SJCRH30 (cell line): ENCODE measurements at regions not wholly inside any gene's neighbourhood (a gene's known extent, or its start where the extent isn't known, plus 50 kb on each side); places are given as distances from the start of the nearest gene placed in this dataset.

ENCODE experiments used
- DNase-seq, 2 experiments: peaks; one replicate each; pipeline ENCODE4 v3.0.0-alpha.2; 2015 to 2020
- H3K27ac ChIP-seq: fragments of 250-450 bp; sonication (Bioruptor Pico); 2 replicates; pipeline ENCODE4 v1.5.1; 2020; ENCODE audit warnings: mild to moderate bottlenecking, moderate library complexity
- H3K27me3 ChIP-seq: fragments of 250-450 bp; sonication (Bioruptor Pico); 2 replicates; pipeline ENCODE4 v1.5.1; 2020; ENCODE audit warnings: mild to moderate bottlenecking, moderate library complexity
- H3K36me3 ChIP-seq: fragments of 250-450 bp; sonication (Bioruptor Pico); 2 replicates; pipeline ENCODE4 v1.5.1; 2020; ENCODE audit warnings: mild to moderate bottlenecking, moderate library complexity
- H3K4me1 ChIP-seq: fragments of 250-450 bp; sonication (Bioruptor Pico); 2 replicates; pipeline ENCODE4 v1.5.1; 2020; ENCODE audit warnings: mild to moderate bottlenecking, moderate library complexity
- H3K4me3 ChIP-seq: fragments of 250-450 bp; sonication (Bioruptor Pico); 2 replicates; pipeline ENCODE4 v1.5.1; 2020; ENCODE audit warnings: mild to moderate bottlenecking, moderate library complexity
- H3K9me3 ChIP-seq: fragments of 250-450 bp; sonication (Bioruptor Pico); replicated peaks from 2 replicates; pipeline ENCODE4 v1.5.1; 2020; ENCODE audit warnings: mild to moderate bottlenecking, moderate library complexity

- DNase-seq = no peak
- Histone ChIP-seq H3K4me1 (no peaks in the 10 kb centered on the region), H3K4me3 (no peak overlapping the region), H3K27ac (no peak overlapping the region), H3K27me3 (no peaks in the 10 kb centered on the region), H3K36me3 (no peaks in the 10 kb centered on the region), H3K9me3 (no peaks in the 10 kb centered on the region)
Measured at GRCh38 chr12:115260762-115261675, 577.0 kb upstream of the TBX3 start.

- H3K9me3 ChIP-seq = no peaks in the 10 kb centered on the region
- no peak overlapping the region for H3K27ac ChIP-seq
- DNase-seq = no peak
- no peaks in the 10 kb centered on the region for H3K36me3 ChIP-seq
- H3K27me3 ChIP-seq = no peaks in the 10 kb centered on the region
- H3K4me1 ChIP-seq = no peaks in the 10 kb centered on the region
- no peak overlapping the region for H3K4me3 ChIP-seq
Measured at GRCh38 chr12:115259968-115260747, 576.2 kb upstream of the TBX3 start.

DNA sequence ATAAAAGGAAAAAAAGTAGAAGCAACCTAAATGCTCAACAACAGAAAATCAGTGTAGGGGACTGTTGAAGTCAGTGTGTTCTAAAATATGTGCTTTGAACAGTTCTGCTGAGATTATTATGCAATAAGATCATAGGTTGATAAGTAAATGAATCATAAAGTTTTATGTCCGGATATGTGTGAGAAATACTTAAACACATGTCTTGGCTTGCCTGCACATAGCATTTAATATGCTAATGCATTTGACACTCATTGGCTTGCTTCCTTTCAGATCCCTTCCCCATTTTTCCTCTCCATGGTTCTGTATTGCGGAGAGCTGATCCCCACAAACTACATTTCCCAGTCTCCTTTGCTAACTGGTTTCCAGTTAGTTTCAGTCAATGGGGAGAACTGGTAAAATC, 573.8 kb upstream of the TBX3 start:
- no peak overlapping the region for H3K27ac ChIP-seq
- no peaks in the 10 kb centered on the region for H3K9me3 ChIP-seq
- no peaks in the 10 kb centered on the region for H3K27me3 ChIP-seq
- DNase-seq = no peak
- H3K4me3 ChIP-seq = no peak overlapping the region
- no peaks in the 10 kb centered on the region for H3K36me3 ChIP-seq
- H3K4me1 ChIP-seq = no peaks in the 10 kb centered on the region

- Histone ChIP-seq H3K9me3 (no peaks in the 10 kb centered on the region), H3K27ac (no peak overlapping the region), H3K4me3 (no peak overlapping the region), H3K4me1 (no peaks in the 10 kb centered on the region), H3K27me3 (no peaks in the 10 kb centered on the region), H3K36me3 (no peaks in the 10 kb centered on the region)
- DNase-seq = no peak
Measured at GRCh38 chr12:115255962-115256361, 572.0 kb upstream of the TBX3 start.

DNA sequence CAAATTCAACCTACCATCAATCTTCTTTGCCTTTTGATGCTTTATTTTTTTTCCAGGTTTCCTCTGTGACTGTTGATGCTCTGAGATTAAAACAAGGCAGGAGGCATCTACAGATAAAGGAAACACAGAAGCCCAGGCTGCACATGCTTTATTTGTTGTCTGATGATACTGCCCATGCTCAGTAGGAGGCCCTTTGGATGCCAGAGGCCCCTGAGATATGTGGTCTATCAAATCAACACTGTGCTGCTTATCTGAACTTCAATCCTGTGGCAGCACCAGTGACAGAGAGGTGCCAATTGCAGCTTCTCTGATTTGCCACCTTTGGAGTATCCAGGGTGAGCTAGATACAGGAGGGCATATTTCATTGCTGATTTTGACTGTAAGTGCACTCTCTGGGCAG, 571.3 kb upstream of the TBX3 start:
- Histone ChIP-seq H3K9me3 (no peaks in the 10 kb centered on the region), H3K27ac (no peak overlapping the region), H3K27me3 (no peaks in the 10 kb centered on the region), H3K36me3 (no peaks in the 10 kb centered on the region), H3K4me3 (no peak overlapping the region), H3K4me1 (no peaks in the 10 kb centered on the region)
- no peak for DNase-seq

- Histone ChIP-seq H3K27me3 (no peaks in the 10 kb centered on the region), H3K27ac (no peak overlapping the region), H3K9me3 (no peaks in the 10 kb centered on the region), H3K4me1 (no peaks in the 10 kb centered on the region), H3K36me3 (no peaks in the 10 kb centered on the region), H3K4me3 (no peak overlapping the region)
- no peak for DNase-seq
Measured at GRCh38 chr12:115253049-115253448, 569.1 kb upstream of the TBX3 start.

DNA sequence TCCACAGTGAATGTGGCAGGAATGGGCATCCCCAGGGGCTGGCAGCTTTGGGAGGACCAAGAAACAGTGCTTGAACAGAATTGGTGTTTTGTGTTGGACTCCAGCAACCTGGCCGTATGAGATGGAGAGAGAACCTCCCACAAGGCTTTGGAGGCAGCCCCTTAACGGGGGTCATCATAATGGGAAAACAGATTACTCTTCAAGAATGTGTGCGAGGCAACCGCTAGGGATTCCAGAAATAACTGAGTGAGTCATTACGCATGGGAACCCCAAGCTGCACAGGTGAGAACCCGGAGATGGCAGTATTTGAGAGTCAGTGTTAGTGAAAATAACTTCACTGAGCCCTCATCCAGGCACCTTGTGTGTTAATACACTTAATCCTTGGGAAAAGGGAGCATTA, 567.8 kb upstream of the TBX3 start:
- Histone ChIP-seq H3K27ac (no peak overlapping the region), H3K4me3 (no peak overlapping the region), H3K27me3 (no peaks in the 10 kb centered on the region), H3K9me3 (no peaks in the 10 kb centered on the region), H3K4me1 (no peaks in the 10 kb centered on the region), H3K36me3 (no peaks in the 10 kb centered on the region)
- DNase-seq = peak in 1 of 2 experiments; percentile 2

- H3K36me3 ChIP-seq = no peaks in the 10 kb centered on the region
Measured at GRCh38 chr12:115249671-115250278, 565.8 kb upstream of the TBX3 start.

DNA sequence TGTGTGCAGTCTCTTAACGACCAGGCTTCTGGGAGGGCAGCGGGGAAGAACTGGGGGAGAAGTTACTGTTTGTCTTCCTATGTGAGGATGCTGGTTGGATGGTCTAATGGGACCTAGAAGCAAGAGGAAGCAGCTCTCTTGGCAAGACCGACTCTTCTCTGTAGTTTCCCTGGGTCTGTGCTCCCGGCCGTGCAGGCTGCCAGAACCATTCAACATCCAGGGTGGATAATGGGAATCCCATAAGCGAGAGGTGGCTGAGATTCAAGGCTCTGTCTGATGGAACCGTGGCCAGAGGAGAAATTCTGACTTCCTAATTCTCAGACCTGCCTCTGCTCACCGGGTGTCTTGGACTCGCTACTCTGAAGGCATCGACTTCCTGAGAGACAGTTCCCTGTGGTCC, 561.0 kb upstream of the TBX3 start:
- H3K4me3 ChIP-seq = no peak overlapping the region
- H3K27me3 ChIP-seq = no peaks in the 10 kb centered on the region
- H3K36me3 ChIP-seq = no peaks in the 10 kb centered on the region
- H3K27ac ChIP-seq = no peak overlapping the region
- H3K4me1 ChIP-seq = no peaks in the 10 kb centered on the region
- no peak for DNase-seq
- H3K9me3 ChIP-seq = no peaks in the 10 kb centered on the region

More at GRCh38 chr12:115249671-115250278, 565.8 kb upstream of the TBX3 start:
- no peaks in the 10 kb centered on the region for H3K27me3 ChIP-seq
- no peaks in the 10 kb centered on the region for H3K9me3 ChIP-seq
- no peak overlapping the region for H3K27ac ChIP-seq
- no peak overlapping the region for H3K4me3 ChIP-seq
- DNase-seq = no peak
- no peaks in the 10 kb centered on the region for H3K4me1 ChIP-seq

DNA sequence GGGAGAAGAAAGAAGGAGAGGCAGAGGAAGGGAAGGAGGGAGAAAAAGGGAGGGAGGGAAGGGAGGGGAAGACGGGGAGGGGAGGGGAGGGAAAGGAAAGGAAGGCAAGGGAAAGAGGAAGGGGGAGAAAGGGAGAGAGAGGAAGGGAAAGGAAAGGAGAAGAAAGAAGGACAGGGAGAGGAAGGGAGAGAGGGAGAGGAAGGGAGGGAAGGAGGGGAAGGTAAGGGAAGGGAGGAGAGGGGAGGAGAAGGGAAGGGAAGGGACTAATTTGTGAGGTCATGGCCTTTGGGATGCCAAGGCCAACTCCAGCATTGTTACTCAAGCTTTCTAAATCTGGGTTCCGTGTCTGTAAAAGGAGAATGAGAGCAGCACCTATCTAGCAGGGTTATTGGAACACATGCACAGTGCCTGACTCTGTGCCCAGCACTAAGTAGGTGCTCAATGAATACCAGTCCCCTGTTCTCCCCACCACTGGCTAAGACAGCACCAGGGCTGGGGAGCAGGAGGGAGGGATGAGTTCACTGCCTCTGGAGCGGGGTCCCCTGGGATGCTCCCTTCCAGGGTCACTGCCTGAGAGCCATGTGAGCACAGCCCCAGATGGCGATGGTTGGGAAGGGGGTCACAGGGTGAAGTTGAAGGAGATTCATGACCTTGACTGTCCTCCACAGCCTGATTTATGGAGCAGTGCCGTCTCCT, 560.1 kb upstream of the TBX3 start:
- H3K27ac ChIP-seq = no peak overlapping the region
- no peaks in the 10 kb centered on the region for H3K9me3 ChIP-seq
- no peaks in the 10 kb centered on the region for H3K4me1 ChIP-seq
- no peak overlapping the region for H3K4me3 ChIP-seq
- H3K27me3 ChIP-seq = no peaks in the 10 kb centered on the region
- DNase-seq = no peak
- no peaks in the 10 kb centered on the region for H3K36me3 ChIP-seq

- H3K27ac ChIP-seq = no peak overlapping the region
- H3K4me1 ChIP-seq = no peaks in the 10 kb centered on the region
- no peak overlapping the region for H3K4me3 ChIP-seq
- no peaks in the 10 kb centered on the region for H3K36me3 ChIP-seq
- H3K9me3 ChIP-seq = no peaks in the 10 kb centered on the region
- no peaks in the 10 kb centered on the region for H3K27me3 ChIP-seq
- DNase-seq = no peak
Measured at GRCh38 chr12:115240251-115240650, 556.3 kb upstream of the TBX3 start.

GRCh38 chr12:115235880-115236279, 551.9 kb upstream of the TBX3 start:
- no peaks in the 10 kb centered on the region for H3K9me3 ChIP-seq
- H3K27me3 ChIP-seq = no peaks in the 10 kb centered on the region
- H3K4me1 ChIP-seq = no peaks in the 10 kb centered on the region
- no peaks in the 10 kb centered on the region for H3K36me3 ChIP-seq
- no peak for DNase-seq
- no peak overlapping the region for H3K4me3 ChIP-seq
- H3K27ac ChIP-seq = no peak overlapping the region

DNA sequence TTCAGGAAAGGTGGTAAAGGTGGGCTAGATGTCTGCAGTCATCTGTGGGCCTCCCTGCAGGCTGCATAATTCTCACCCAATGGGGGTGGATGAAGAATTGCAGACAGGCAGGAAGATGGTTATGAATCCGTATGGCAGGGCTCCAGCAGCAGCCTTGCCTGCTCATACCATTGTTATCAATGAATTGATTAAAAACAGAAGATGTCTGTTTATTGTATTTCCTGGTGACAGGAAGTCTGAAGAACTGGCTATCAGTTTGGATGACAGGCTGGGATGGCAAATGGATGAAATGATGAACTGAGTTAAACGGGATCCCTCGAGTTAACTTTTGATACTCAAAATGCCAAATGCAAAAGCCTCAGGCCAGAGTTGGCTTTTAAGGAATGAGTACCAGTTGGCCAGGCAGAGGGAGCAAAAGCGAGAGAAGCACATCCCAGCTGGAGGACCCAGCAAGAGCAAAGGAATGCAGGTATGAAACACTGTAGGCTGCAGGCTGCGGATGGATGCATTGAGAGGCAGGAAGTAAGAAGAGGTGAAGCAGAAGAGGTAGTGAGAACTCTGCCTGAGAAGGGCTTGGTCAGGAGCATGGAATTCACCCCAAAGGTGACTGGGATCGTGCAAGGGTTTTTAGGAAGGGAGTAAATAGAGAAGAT, 550.0 kb upstream of the TBX3 start:
- no peaks in the 10 kb centered on the region for H3K27me3 ChIP-seq
- no peak overlapping the region for H3K27ac ChIP-seq
- H3K4me1 ChIP-seq = no peaks in the 10 kb centered on the region
- DNase-seq = no peak
- H3K36me3 ChIP-seq = no peaks in the 10 kb centered on the region
- H3K9me3 ChIP-seq = no peaks in the 10 kb centered on the region
- H3K4me3 ChIP-seq = no peak overlapping the region

- no peaks in the 10 kb centered on the region for H3K9me3 ChIP-seq
- no peaks in the 10 kb centered on the region for H3K36me3 ChIP-seq
- no peaks in the 10 kb centered on the region; the same call in 1 of the 2 replicates for H3K27me3 ChIP-seq
- DNase-seq = no peak
- no peak overlapping the region for H3K27ac ChIP-seq
- H3K4me1 ChIP-seq = no peaks in the 10 kb centered on the region
- H3K4me3 ChIP-seq = no peak overlapping the region
Measured at GRCh38 chr12:115232455-115233156, 548.6 kb upstream of the TBX3 start.
